ENCODE measurements at regions not wholly inside any gene's neighbourhood (a gene's known extent, or its start where the extent isn't known, plus 50 kb on each side); places are given as distances from the start of the nearest gene placed in this dataset.

GRCh38 chr2:64837116-64837731 lies 152.0 kb upstream of the SLC1A4 start:
- Histone ChIP-seq H4K5ac (ENCODE audit: insufficient read length, low read depth, low read length) (no peak overlapping the region), H2AFZ (ENCODE audit: low read length) (no peak overlapping the region), H3K23ac (ENCODE audit: insufficient read length, low read depth, low read length) (no peak overlapping the region), H3K27me3 (ENCODE audit: insufficient read depth, low read length) (no peaks in the 10 kb centered on the region), H3K79me2 (ENCODE audit: insufficient read depth, low read length) (no peaks in the 10 kb centered on the region), H3K4me1 (ENCODE audit: insufficient read depth, low read length) (no peaks in the 10 kb centered on the region; the same call in 1 of the 2 replicates), H2BK12ac (ENCODE audit: insufficient read length, low read depth, low read length) (no peak overlapping the region), H3K4ac (ENCODE audit: low read depth, low read length) (no peak overlapping the region), H2BK20ac (ENCODE audit: low read depth, low read length, poor library complexity, severe bottlenecking) (no peak overlapping the region), H3K79me1 (ENCODE audit: insufficient read depth, low read depth, low read length, poor library complexity, severe bottlenecking) (no peaks in the 10 kb centered on the region), H3K9me3 (ENCODE audit: control insufficient read depth, low read depth, low read length) (no peaks in the 10 kb centered on the region), H3K14ac (ENCODE audit: insufficient read depth, low read length) (no peak overlapping the region; the same call in 1 of the 2 replicates), H3K27ac (ENCODE audit: insufficient read length, low read depth, low read length) (no peak overlapping the region), H4K20me1 (ENCODE audit: control insufficient read depth, insufficient read depth, insufficient read length) (no peaks in the 10 kb centered on the region), H4K91ac (ENCODE audit: insufficient read length, low read depth, low read length) (no peak overlapping the region), H2BK5ac (ENCODE audit: insufficient read length, low read length) (no peak overlapping the region), H3K9ac (ENCODE audit: extremely low read depth, insufficient read length, low read length) (no peak overlapping the region), H2BK15ac (ENCODE audit: low read depth, low read length) (no peak overlapping the region), H2AK5ac (ENCODE audit: insufficient read length, low read length) (no peak overlapping the region), H3T11ph (ENCODE audit: low read length) (no peak overlapping the region), H3K4me2 (ENCODE audit: insufficient read depth, insufficient read length, low read length) (no peak overlapping the region), H3K56ac (ENCODE audit: insufficient read length, low read depth, low read length) (no peak overlapping the region), H3K18ac (ENCODE audit: insufficient read length, low read depth, low read length) (no peak overlapping the region), H4K8ac (replicated peaks; ENCODE audit: insufficient read length, low read depth, low read length) (no peak overlapping the region), H3K23me2 (ENCODE audit: insufficient read length, low read depth, low read length, poor library complexity, severe bottlenecking) (no peaks in the 10 kb centered on the region), H2BK120ac (ENCODE audit: low read depth, low read length, poor library complexity, severe bottlenecking) (no peak overlapping the region)
- Mint-ChIP-seq H3K27ac (no peak overlapping the region; a peak in 1 of 7 replicates), H3K27me3 (ENCODE audit: low read depth) (peaks cover 21% of the 10 kb centered on the region), H3K36me3 (ENCODE audit: insufficient read depth in 1 of 3, low read depth in 3 of 3) (no peaks in the 10 kb centered on the region), H3K4me3 (no peak overlapping the region), H3K4me1 (peaks cover 24 to 34% of the 10 kb centered on the region in 2 experiments), H3K9me3 (no peaks in the 10 kb centered on the region)
- DNase-seq = no peak
- no peak for TF ChIP-seq CTCF (conservative IDR thresholded peaks at IDR 0.05)
- WGBS (ENCODE audit: extremely low coverage, insufficient read length, low lambda C conversion rate) = no CpG with 5 or more reads among the region's 10 CpGs

Data from H9 (cell line).